ENCODE measurements at regions not wholly inside any gene's neighbourhood (a gene's known extent, or its start where the extent isn't known, plus 50 kb on each side); places are given as distances from the start of the nearest gene placed in this dataset.

- DNase-seq: no peak
- no peak overlapping the region for H3K27ac ChIP-seq (ENCODE audit: insufficient read depth, low read length, poor library complexity, severe bottlenecking)
- H3K27me3 ChIP-seq (replicated peaks; ENCODE audit: control insufficient read depth, insufficient read depth, low read length, poor library complexity, severe bottlenecking): no peaks in the 10 kb centered on the region
These were observed 604.6 kb downstream of the RAB28 start for GRCh38 chr4:12879496-12879895.

DNA sequence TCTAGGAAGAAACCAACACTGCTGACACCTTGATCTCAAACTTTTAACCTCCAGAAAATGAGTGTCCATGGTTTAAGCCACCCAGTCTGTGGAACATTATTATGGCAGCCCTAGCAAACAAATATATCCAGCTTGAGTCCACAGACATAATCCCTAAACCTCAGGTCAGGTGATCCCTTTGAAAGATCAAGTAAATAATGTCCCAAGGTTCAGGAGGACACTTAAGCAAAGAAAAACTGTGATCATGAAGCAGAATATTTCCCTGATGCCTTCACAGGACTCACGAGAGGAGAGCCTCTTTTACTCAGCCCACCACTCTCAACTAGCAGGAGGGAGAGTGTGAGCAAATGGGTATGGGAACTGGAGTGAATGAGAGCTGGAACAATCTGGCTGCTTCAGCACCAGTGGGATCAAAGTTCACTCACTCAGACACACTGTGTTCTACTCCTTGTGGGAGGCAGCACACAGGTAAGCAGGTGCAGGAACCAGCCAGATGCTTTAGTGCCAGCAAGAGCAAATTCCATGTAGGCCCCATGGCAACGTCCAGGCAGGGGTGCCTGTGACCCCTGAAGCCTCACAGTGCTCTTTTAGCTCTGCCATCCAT is 608.4 kb downstream of the RAB28 start:
- no peaks in the 10 kb centered on the region for H3K4me1 ChIP-seq (ENCODE audit: control insufficient read depth, insufficient read depth, low read length, poor library complexity, severe bottlenecking)
- H3K36me3 ChIP-seq (ENCODE audit: control insufficient read depth, insufficient read depth, low read length): no peaks in the 10 kb centered on the region
- no peaks in the 10 kb centered on the region for H3K27me3 ChIP-seq (replicated peaks; ENCODE audit: control insufficient read depth, insufficient read depth, low read length, poor library complexity, severe bottlenecking)
- DNase-seq: no peak
- no peaks in the 10 kb centered on the region for H3K9me3 ChIP-seq (ENCODE audit: control insufficient read depth, low read length)
- H3K4me3 ChIP-seq (ENCODE audit: insufficient read depth, low read depth, low read length, poor library complexity, severe bottlenecking): no peak overlapping the region
- H3K27ac ChIP-seq (ENCODE audit: insufficient read depth, low read length, poor library complexity, severe bottlenecking): no peak overlapping the region

More at GRCh38 chr4:12879496-12879895, 604.6 kb downstream of the RAB28 start:
- Histone ChIP-seq H3K4me1 (ENCODE audit: control insufficient read depth, insufficient read depth, low read length, poor library complexity, severe bottlenecking) (no peaks in the 10 kb centered on the region), H3K36me3 (ENCODE audit: control insufficient read depth, insufficient read depth, low read length) (no peaks in the 10 kb centered on the region), H3K9me3 (ENCODE audit: control insufficient read depth, low read length) (no peaks in the 10 kb centered on the region), H3K4me3 (ENCODE audit: insufficient read depth, low read depth, low read length, poor library complexity, severe bottlenecking) (no peak overlapping the region)

GRCh38 chr4:12873351-12873750 is 610.8 kb downstream of the RAB28 start:
- H3K27ac ChIP-seq (ENCODE audit: insufficient read depth, low read length, poor library complexity, severe bottlenecking): no peak overlapping the region
- no peak for DNase-seq
- no peaks in the 10 kb centered on the region for H3K36me3 ChIP-seq (ENCODE audit: control insufficient read depth, insufficient read depth, low read length)
- H3K9me3 ChIP-seq (ENCODE audit: control insufficient read depth, low read length): no peaks in the 10 kb centered on the region
- H3K4me3 ChIP-seq (ENCODE audit: insufficient read depth, low read depth, low read length, poor library complexity, severe bottlenecking): no peak overlapping the region
- H3K27me3 ChIP-seq (replicated peaks; ENCODE audit: control insufficient read depth, insufficient read depth, low read length, poor library complexity, severe bottlenecking): no peaks in the 10 kb centered on the region
- H3K4me1 ChIP-seq (ENCODE audit: control insufficient read depth, insufficient read depth, low read length, poor library complexity, severe bottlenecking): no peaks in the 10 kb centered on the region

- no peak for DNase-seq
- Histone ChIP-seq H3K27ac (ENCODE audit: insufficient read depth, low read length, poor library complexity, severe bottlenecking) (no peak overlapping the region), H3K27me3 (replicated peaks; ENCODE audit: control insufficient read depth, insufficient read depth, low read length, poor library complexity, severe bottlenecking) (no peaks in the 10 kb centered on the region), H3K4me3 (ENCODE audit: insufficient read depth, low read depth, low read length, poor library complexity, severe bottlenecking) (no peak overlapping the region), H3K36me3 (ENCODE audit: control insufficient read depth, insufficient read depth, low read length) (no peaks in the 10 kb centered on the region), H3K4me1 (ENCODE audit: control insufficient read depth, insufficient read depth, low read length, poor library complexity, severe bottlenecking) (no peaks in the 10 kb centered on the region), H3K9me3 (ENCODE audit: control insufficient read depth, low read length) (no peaks in the 10 kb centered on the region)
These were observed 622.7 kb downstream of the RAB28 start for GRCh38 chr4:12861422-12861821.

DNA sequence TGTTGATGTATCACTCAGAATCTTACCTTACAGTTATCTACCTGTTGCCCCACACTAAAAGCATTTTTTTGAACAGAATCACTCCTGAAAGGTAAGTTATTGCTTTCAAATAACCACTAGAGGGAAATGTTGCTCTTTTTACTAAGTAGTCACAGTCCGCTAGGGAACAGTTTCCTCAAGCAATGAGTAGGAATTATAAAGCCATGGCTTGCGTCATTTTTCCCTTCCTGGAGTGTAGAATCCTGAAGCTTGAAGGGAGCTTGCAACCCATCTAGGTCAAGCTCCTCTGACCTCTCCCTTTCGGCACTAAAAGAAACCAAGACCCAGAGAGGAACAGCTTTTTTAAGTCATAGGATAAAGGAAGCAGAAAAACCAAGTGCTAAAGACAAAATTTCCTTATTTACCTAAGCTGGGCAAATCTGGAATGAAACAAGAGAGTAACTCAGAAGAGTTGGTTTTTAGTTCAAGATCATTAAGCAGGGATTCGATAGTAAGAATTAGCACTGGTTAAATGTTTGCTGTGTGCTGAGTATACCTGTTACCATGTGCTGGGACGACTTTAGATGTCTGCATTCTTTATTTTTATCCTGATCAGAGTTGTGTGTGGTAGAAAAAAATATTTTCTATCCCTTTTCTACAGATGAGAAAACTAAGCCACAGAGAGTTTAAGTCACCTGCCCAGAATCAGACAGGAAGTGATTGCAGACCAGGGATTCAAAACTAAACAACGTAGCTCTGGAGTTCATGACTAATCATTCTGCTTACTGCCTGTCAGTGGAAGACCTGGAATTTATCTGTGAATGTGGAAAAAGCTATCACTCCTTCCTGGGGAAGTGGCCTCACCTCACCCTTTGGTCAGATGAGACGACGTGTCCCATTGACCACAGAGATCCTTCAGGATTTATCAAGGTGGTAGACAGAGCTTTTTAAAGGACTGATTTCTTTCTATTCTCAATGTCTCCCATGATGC is 631.5 kb downstream of the RAB28 start:
- Histone ChIP-seq H3K4me3 (ENCODE audit: insufficient read depth, low read depth, low read length, poor library complexity, severe bottlenecking) (no peak overlapping the region), H3K27ac (ENCODE audit: insufficient read depth, low read length, poor library complexity, severe bottlenecking) (no peak overlapping the region), H3K27me3 (replicated peaks; ENCODE audit: control insufficient read depth, insufficient read depth, low read length, poor library complexity, severe bottlenecking) (no peaks in the 10 kb centered on the region), H3K36me3 (ENCODE audit: control insufficient read depth, insufficient read depth, low read length) (no peaks in the 10 kb centered on the region), H3K9me3 (ENCODE audit: control insufficient read depth, low read length) (no peaks in the 10 kb centered on the region), H3K4me1 (ENCODE audit: control insufficient read depth, insufficient read depth, low read length, poor library complexity, severe bottlenecking) (no peaks in the 10 kb centered on the region)
- DNase-seq: no peak

GRCh38 chr4:12846368-12846767 is 637.8 kb downstream of the RAB28 start:
- Histone ChIP-seq H3K36me3 (ENCODE audit: control insufficient read depth, insufficient read depth, low read length) (no peaks in the 10 kb centered on the region), H3K27ac (ENCODE audit: insufficient read depth, low read length, poor library complexity, severe bottlenecking) (no peak overlapping the region), H3K9me3 (ENCODE audit: control insufficient read depth, low read length) (no peaks in the 10 kb centered on the region), H3K27me3 (replicated peaks; ENCODE audit: control insufficient read depth, insufficient read depth, low read length, poor library complexity, severe bottlenecking) (no peaks in the 10 kb centered on the region), H3K4me1 (ENCODE audit: control insufficient read depth, insufficient read depth, low read length, poor library complexity, severe bottlenecking) (no peaks in the 10 kb centered on the region), H3K4me3 (ENCODE audit: insufficient read depth, low read depth, low read length, poor library complexity, severe bottlenecking) (no peak overlapping the region)
- DNase-seq: no peak

DNA sequence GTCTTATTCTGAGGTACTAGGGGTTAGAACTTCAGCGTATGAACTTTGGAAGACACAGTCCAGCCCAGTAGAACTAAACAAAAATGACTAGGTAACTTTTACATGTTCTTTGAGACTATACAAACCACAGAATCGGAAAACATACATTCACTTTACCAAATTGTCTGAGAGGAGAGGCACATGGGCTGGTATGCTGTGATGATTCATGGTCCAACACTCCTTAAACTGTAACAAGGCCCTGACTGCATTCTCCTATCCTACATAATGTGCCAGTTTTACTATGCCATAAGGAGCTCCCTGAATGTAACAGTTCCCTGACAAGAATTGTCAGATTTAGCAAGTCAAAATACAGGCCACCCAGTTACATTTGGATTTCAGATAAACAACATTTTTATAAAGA is 640.0 kb downstream of the RAB28 start:
- no peaks in the 10 kb centered on the region for H3K9me3 ChIP-seq (ENCODE audit: control insufficient read depth, low read length)
- no peak for DNase-seq
- no peak overlapping the region for H3K4me3 ChIP-seq (ENCODE audit: insufficient read depth, low read depth, low read length, poor library complexity, severe bottlenecking)
- H3K27ac ChIP-seq (ENCODE audit: insufficient read depth, low read length, poor library complexity, severe bottlenecking): no peak overlapping the region
- H3K36me3 ChIP-seq (ENCODE audit: control insufficient read depth, insufficient read depth, low read length): no peaks in the 10 kb centered on the region
- H3K27me3 ChIP-seq (replicated peaks; ENCODE audit: control insufficient read depth, insufficient read depth, low read length, poor library complexity, severe bottlenecking): no peaks in the 10 kb centered on the region
- no peaks in the 10 kb centered on the region for H3K4me1 ChIP-seq (ENCODE audit: control insufficient read depth, insufficient read depth, low read length, poor library complexity, severe bottlenecking)

- no peak overlapping the region for H3K27ac ChIP-seq (ENCODE audit: insufficient read depth, low read length, poor library complexity, severe bottlenecking)
- DNase-seq: no peak
- H3K4me3 ChIP-seq (ENCODE audit: insufficient read depth, low read depth, low read length, poor library complexity, severe bottlenecking): no peak overlapping the region
- H3K27me3 ChIP-seq (replicated peaks; ENCODE audit: control insufficient read depth, insufficient read depth, low read length, poor library complexity, severe bottlenecking): no peaks in the 10 kb centered on the region
- H3K9me3 ChIP-seq (ENCODE audit: control insufficient read depth, low read length): no peaks in the 10 kb centered on the region
- H3K4me1 ChIP-seq (ENCODE audit: control insufficient read depth, insufficient read depth, low read length, poor library complexity, severe bottlenecking): no peaks in the 10 kb centered on the region
- no peaks in the 10 kb centered on the region for H3K36me3 ChIP-seq (ENCODE audit: control insufficient read depth, insufficient read depth, low read length)
These were observed 656.2 kb downstream of the RAB28 start for GRCh38 chr4:12827966-12828365.

DNA sequence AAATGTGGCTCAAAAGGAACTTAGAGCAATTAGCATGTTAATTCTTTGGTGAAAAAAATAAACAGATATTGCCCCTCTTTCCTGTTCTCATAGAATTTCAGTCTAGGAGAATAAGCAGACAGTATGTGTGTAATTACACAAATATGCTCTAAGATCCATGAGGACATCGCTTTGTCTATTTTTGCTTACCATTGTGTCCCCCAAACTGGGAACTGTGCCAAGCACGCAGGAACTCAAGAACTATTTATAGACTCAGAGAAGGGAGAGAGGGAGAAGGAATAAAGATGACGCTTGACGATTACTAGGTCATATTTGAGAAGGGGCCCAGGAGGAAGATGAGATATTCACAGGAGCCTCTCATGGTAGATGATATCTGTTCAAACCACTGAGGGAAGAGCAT is 692.6 kb downstream of the RAB28 start:
- Histone ChIP-seq H3K36me3 (ENCODE audit: control insufficient read depth, insufficient read depth, low read length) (no peaks in the 10 kb centered on the region), H3K4me1 (ENCODE audit: control insufficient read depth, insufficient read depth, low read length, poor library complexity, severe bottlenecking) (no peaks in the 10 kb centered on the region), H3K9me3 (ENCODE audit: control insufficient read depth, low read length) (no peaks in the 10 kb centered on the region), H3K27me3 (replicated peaks; ENCODE audit: control insufficient read depth, insufficient read depth, low read length, poor library complexity, severe bottlenecking) (no peaks in the 10 kb centered on the region), H3K4me3 (ENCODE audit: insufficient read depth, low read depth, low read length, poor library complexity, severe bottlenecking) (no peak overlapping the region), H3K27ac (ENCODE audit: insufficient read depth, low read length, poor library complexity, severe bottlenecking) (no peak overlapping the region)
- no peak for DNase-seq

DNA sequence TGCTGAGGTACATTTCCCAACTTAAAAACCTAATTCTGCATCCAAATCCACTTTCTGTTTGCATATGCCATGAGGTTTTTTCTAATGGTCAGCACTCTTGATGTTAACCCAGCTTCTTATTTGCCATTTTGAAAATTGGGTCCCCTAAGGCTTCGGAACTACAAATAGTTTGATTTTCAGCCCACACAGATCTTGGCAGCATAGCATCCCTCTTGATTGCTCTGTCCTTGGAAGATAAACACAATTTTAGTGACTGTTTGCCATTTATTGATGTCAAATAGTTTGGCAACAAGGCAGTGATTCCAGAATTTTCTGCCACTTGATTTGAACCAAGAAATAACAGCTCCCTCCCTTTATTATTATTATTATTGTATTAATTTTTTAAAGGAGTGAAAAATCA is 696.9 kb downstream of the RAB28 start:
- no peak overlapping the region for H3K27ac ChIP-seq (ENCODE audit: insufficient read depth, low read length, poor library complexity, severe bottlenecking)
- H3K4me3 ChIP-seq (ENCODE audit: insufficient read depth, low read depth, low read length, poor library complexity, severe bottlenecking): no peak overlapping the region
- H3K36me3 ChIP-seq (ENCODE audit: control insufficient read depth, insufficient read depth, low read length): no peaks in the 10 kb centered on the region
- no peaks in the 10 kb centered on the region for H3K27me3 ChIP-seq (replicated peaks; ENCODE audit: control insufficient read depth, insufficient read depth, low read length, poor library complexity, severe bottlenecking)
- no peaks in the 10 kb centered on the region for H3K9me3 ChIP-seq (ENCODE audit: control insufficient read depth, low read length)
- no peaks in the 10 kb centered on the region for H3K4me1 ChIP-seq (ENCODE audit: control insufficient read depth, insufficient read depth, low read length, poor library complexity, severe bottlenecking)
- DNase-seq: no peak

All from effector memory CD4-positive, alpha-beta T cell (primary cell).